GM19351 (cell line): ENCODE measurements at regions not wholly inside any gene's neighbourhood (a gene's known extent, or its start where the extent isn't known, plus 50 kb on each side); places are given as distances from the start of the nearest gene placed in this dataset.

ENCODE experiments used
- ATAC-seq: cut with Tn5 transposase; IDR thresholded peaks from one replicate; pipeline ENCODE4 v1.9.1; 2021; ENCODE audit warnings: mild to moderate bottlenecking, moderate library complexity; ENCODE audit not compliant: unreplicated experiment

- no peak for ATAC-seq
Measured at GRCh38 chr19:32222556-32222955, 122.9 kb upstream of the ZNF507 start.

GRCh38 chr19:32223106-32223505 lies 122.3 kb upstream of the ZNF507 start:
- ATAC-seq, result no peak

GRCh38 chr19:32223595-32224370 lies 121.6 kb upstream of the ZNF507 start:
- ATAC-seq, result no peak

DNA sequence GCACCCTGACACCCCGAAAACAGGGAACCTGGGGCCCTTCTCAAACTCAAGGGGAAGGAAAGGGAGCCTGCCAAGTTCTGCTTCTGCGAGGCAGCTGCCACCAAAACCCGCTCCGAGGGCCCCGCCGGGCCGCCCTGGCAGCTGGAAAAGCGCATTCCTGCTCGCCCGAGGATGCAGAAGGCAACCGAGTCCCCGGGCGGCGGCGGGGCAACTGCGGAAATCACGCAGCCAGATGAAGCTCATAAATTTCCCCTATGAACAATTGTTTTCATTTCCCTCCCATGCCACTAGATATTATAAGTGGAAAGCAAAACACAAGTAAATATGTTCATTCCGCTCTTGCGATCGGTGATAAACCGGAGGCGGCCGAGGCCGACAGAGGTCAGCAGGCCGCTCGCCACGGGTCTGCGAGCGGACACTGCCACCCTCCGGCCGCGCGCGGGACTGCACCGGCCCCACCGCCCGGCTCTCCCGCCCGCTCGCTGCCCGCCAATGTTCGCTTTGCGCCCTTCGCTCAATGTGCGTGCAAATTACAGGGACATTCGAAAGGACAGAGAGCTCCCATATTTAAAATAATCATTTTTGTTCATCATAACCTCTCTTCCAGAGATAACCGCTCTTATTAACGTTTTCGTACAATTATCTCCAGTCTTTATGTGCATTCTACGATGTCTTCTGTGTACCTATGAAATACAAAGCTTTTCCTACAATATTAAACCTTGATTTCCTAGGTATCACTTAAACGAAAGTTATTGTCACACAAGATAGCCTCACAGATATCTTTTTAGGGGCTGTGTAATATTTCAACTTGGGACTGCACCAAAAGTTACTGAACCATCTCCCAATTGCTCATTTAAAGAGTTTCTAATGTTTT lies 120.8 kb upstream of the ZNF507 start:
- peak; percentile 75 for ATAC-seq

DNA sequence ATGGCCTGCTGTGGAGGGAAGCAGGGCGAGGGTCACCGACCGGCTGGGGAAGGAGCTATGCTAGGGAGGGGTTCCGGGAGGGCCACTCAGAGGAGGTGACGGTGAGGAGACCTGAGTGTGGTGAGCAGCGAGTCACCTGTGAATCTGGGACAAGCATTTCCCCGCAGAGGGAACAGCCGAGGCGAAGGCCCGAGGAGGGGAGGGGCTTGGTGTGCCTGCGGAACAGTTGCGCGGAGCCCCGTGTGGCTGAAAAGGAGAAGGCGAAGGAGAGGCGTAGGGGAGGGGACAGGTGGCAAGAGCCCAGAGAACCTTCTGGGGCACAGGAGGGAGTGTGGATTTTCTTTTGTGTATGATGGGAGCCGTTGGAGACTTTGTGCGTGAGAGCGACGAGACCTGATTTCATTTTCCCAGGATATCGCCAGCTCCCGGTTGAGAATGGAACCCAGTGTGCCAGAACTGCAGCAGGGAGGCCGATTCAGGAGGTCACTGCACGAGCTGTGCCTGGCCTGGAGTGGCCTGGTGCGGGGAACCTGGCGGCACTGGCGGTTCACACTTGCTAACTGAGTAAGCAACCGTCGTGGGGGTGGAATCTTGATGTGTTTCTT lies 117.7 kb upstream of the ZNF507 start:
- no peak for ATAC-seq

DNA sequence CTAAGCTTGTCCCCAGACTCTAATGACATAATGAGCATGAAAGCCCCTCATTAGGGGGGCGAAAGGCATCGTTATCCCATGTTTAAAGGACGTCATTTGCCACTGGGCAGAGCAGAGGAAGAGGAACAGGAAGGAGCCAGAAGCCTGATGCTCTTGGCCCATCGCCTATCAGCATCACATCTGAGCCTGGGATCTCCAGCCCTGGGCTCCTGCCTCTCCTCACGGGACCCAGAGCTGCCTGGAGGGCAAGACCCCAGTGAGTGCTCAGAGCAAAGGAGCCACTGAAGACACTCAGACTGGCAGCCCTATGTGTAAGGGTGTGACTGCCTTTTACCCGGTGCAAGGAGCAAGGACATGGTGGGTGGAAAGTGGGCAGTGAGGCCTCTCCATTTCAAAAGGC lies 115.0 kb upstream of the ZNF507 start:
- ATAC-seq, result no peak

GRCh38 chr19:32231020-32231419 lies 114.4 kb upstream of the ZNF507 start:
- ATAC-seq, result no peak

DNA sequence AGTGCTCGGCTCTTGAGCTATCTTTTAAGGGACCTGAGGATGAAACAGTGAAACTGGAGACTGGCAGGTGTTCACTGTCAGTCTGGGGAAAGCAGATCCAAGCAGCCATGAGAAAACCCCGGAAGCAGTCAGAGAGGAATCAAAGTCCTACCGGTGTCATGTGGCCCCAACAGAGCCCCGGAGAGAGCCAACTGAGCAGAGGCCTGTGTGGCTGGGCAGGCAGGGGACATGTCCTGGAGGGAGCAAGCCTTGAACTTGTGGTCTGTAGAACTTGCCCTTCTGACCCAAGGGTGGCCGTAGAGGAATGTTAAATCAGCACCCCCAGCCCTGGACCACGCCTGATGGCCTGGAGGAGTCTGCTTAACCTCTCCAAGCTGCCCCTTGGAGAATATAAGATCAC lies 113.7 kb upstream of the ZNF507 start:
- no peak for ATAC-seq

DNA sequence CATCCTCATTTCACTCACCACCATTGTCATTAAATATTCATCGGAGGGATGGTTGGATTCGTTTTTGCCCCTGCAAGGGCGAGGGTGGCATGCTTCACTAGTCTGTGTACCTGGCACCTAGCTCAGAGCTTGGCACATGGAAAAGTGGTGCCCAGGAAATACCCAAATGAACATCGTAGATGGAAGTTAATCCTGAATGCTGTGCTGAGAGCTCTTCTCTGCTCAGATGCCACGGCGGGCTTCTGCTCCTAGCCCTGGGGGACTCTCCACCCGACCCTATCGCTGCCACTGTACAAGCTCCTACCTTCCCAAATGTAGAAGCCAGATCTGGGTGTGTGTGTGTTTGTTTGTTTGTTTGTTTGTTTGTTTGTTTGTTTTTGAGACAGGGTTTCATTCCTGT lies 113.0 kb upstream of the ZNF507 start:
- no peak for ATAC-seq

DNA sequence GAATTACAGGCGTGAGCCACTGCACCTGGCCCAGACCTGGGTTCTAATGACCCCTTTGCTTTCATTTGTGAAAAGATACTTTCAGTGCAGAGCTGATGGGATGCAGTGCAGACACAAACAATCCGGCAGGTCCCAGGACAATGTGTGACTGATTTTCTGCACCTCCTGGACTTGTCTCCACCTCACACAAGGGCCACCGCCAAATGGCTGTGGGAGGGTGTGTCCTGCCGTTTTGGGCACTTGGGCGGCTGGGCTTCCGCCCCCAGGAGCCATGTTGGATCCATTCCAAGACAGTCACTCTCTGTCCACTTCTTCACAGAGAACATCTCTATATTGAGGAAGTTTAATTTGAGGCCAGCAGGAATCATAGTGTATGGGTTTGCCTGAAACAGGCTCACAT lies 112.3 kb upstream of the ZNF507 start:
- no peak for ATAC-seq

- ATAC-seq, result no peak
Measured at GRCh38 chr19:32233885-32234284, 111.5 kb upstream of the ZNF507 start.

GRCh38 chr19:32234663-32235217 lies 110.7 kb upstream of the ZNF507 start:
- ATAC-seq, result no peak

DNA sequence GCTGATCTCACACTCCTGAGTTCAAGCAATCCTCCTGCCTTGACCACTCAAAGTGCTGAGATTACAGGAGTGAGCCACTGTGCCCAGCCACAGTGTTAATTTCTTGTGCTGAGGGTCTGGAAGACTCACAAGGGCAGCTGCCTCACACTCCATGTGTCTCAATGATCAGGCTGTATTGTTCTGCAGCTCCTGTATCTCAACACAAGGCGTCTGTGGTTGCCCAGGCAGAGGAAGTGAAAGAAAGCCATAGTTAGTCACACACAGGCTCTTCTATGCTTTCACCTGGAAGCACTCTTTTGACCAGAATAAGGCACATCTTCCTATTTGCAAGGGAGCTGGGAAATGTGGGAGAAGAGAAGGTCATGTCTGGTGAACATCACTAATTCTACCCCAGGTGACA lies 107.3 kb upstream of the ZNF507 start:
- no peak for ATAC-seq

DNA sequence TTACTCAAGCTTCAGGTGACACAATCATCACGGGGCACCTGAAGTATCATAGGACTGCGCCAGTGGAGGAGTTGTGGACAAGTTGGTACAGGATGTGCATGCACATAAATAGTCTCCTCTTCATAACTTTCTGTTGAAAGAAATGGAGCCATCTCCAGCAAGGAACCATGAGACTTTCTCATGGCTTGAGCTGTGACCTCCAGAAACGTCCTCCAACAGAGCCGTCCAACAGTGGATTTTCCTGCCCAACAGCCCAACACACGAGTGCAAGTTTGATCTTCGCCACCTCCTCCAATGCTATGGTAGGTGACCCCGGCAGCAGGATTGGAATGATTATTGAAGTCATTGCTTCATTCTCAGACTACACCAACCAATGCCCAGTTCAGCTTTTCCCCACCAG lies 105.1 kb upstream of the ZNF507 start:
- no peak for ATAC-seq

GRCh38 chr19:32241306-32241705 lies 104.1 kb upstream of the ZNF507 start:
- ATAC-seq, result no peak

GRCh38 chr19:32241932-32242710 lies 103.3 kb upstream of the ZNF507 start:
- ATAC-seq, result no peak

DNA sequence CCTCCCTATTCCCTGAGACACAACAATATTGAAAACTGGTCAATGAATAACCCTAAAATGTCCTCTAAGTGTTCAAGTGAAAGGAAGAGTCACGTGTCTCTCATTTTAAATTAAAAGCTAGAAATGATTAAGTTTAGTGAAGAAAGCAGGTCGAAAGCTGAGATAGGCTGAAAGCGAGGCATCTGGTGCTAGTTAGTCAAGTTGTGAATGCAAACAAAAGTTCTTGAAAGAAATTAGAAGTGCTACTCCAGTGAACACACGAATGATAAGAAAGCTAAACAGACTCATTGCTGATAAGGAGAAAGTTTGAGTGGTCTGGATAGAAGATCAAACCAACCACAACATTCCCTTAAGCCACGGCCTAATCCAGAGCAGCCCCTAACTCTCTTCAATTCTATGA lies 99.4 kb upstream of the ZNF507 start:
- ATAC-seq, result no peak

GRCh38 chr19:32251634-32252332 lies 93.6 kb upstream of the ZNF507 start:
- ATAC-seq, result no peak

DNA sequence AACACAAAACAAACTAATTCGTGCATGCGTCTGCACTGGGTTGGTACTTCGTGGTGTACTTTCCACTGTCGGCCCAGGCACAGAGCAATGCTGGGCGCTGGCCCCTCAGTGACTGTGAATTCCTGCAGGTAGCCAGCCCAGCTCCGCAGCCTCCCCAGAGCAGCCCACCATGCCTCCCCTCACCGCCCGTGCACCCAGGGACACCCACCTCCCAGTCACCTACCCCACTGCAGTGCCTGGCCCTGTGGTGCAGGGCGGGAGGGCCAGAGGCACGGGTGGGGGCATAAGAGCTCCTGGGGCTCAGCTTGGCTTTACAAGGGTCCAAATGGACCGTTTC lies 93.1 kb upstream of the ZNF507 start:
- no peak for ATAC-seq
